Superior temporal gyrus (tissue), 1 donor: ENCODE measurements at regions not wholly inside any gene's neighbourhood (a gene's known extent, or its start where the extent isn't known, plus 50 kb on each side); places are given as distances from the start of the nearest gene placed in this dataset.

Experiments used
- DNase-seq: peaks from one replicate; pipeline ENCODE4 v3.0.0-alpha.2; 2016; ENCODE audit errors: extremely low spot score

- DNase-seq = no peak
These were observed 149.8 kb upstream of the TBL1X start for GRCh38 chrX:9315086-9315485.

- DNase-seq = no peak
These were observed 148.8 kb upstream of the TBL1X start for GRCh38 chrX:9316096-9316495.

- DNase-seq = no peak
These were observed 147.7 kb upstream of the TBL1X start for GRCh38 chrX:9317176-9317575.

- no peak for DNase-seq
These were observed 146.6 kb upstream of the TBL1X start for GRCh38 chrX:9318213-9318612.

GRCh38 chrX:9318766-9319165 is 146.1 kb upstream of the TBL1X start:
- DNase-seq = no peak

GRCh38 chrX:9320940-9321339 is 143.9 kb upstream of the TBL1X start:
- no peak for DNase-seq

GRCh38 chrX:9324676-9325075 is 140.2 kb upstream of the TBL1X start:
- no peak for DNase-seq

GRCh38 chrX:9326369-9326768 is 138.5 kb upstream of the TBL1X start:
- no peak for DNase-seq

GRCh38 chrX:9327086-9327746 is 137.6 kb upstream of the TBL1X start:
- no peak for DNase-seq

- DNase-seq = no peak
These were observed 137.1 kb upstream of the TBL1X start for GRCh38 chrX:9327747-9328145.

- DNase-seq = no peak
These were observed 135.8 kb upstream of the TBL1X start for GRCh38 chrX:9329056-9329455.

GRCh38 chrX:9330249-9330982 is 134.4 kb upstream of the TBL1X start:
- DNase-seq = no peak

GRCh38 chrX:9333873-9334560 is 130.8 kb upstream of the TBL1X start:
- no peak for DNase-seq

- no peak for DNase-seq
These were observed 129.6 kb upstream of the TBL1X start for GRCh38 chrX:9335251-9335650.

GRCh38 chrX:9336456-9336855 is 128.4 kb upstream of the TBL1X start:
- no peak for DNase-seq

- peak; percentile 77 for DNase-seq
These were observed 127.8 kb upstream of the TBL1X start for GRCh38 chrX:9337046-9337445.

- no peak for DNase-seq
These were observed 125.9 kb upstream of the TBL1X start for GRCh38 chrX:9338986-9339385.

- no peak for DNase-seq
These were observed 125.0 kb upstream of the TBL1X start for GRCh38 chrX:9339603-9340491.

- peak; percentile 46 for DNase-seq
These were observed 124.1 kb upstream of the TBL1X start for GRCh38 chrX:9340598-9341290.

- DNase-seq = peak; percentile 65
These were observed 123.3 kb upstream of the TBL1X start for GRCh38 chrX:9341291-9342201.
